Mucosa of descending colon (tissue), 3 donors: ENCODE measurements at regions not wholly inside any gene's neighbourhood (a gene's known extent, or its start where the extent isn't known, plus 50 kb on each side); places are given as distances from the start of the nearest gene placed in this dataset.
A peak's percentile ranks its signal among the peaks of the same experiment; 100 is the strongest.

Experiments used
- ATAC-seq: fragments of 200-7000 bp; cut with Tn5 transposase; one replicate; pipeline ENCODE4 v1.9.1; 2020; ENCODE audit warnings: mild to moderate bottlenecking, moderate library complexity
- DNase-seq, 3 donors: peaks; one replicate each; pipeline ENCODE4 v3.0.0-alpha.2; 2020
- H3K36me3 ChIP-seq: fragments of 200-600 bp; one replicate; pipeline ENCODE4 v1.8.0; 2021; ENCODE audit warnings: low read depth, mild to moderate bottlenecking
- H3K4me1 ChIP-seq: fragments of 200-600 bp; one replicate; pipeline ENCODE4 v1.8.0; 2021; ENCODE audit warnings: low read depth, mild to moderate bottlenecking
- H3K4me3 ChIP-seq: fragments of 200-600 bp; one replicate; pipeline ENCODE4 v1.8.0; 2021; ENCODE audit warnings: mild to moderate bottlenecking
- H3K9me3 ChIP-seq: fragments of 200-600 bp; one replicate; pipeline ENCODE4 v1.8.0; 2021; ENCODE audit warnings: mild to moderate bottlenecking
- intact Hi-C, 2 donors: fragments of 100-400 bp; cut with DNase I in 1 of 2; cut with micrococcal nuclease in 1 of 2; formaldehyde crosslinking; loops; one replicate each; pipeline versions ENCODE4 v1.11.0 to v1.11.1; 2022; cut with DNase I, micrococcal nuclease
- TF ChIP-seq, protein P1 (sequence below): fragments of 200-600 bp; IDR thresholded peaks from one replicate; pipeline ENCODE4 v1.8.0; 2022; ENCODE audit warnings: antibody characterized with exemption, mild to moderate bottlenecking
- donor health status: DM: no; HTN: no; CAD: no; lungs with moderate emphysema.
- donor health status: DM: no; HTN: no; CAD: no.
- donor health status: DM: no; HTN: yes; CAD: no.

DNA sequence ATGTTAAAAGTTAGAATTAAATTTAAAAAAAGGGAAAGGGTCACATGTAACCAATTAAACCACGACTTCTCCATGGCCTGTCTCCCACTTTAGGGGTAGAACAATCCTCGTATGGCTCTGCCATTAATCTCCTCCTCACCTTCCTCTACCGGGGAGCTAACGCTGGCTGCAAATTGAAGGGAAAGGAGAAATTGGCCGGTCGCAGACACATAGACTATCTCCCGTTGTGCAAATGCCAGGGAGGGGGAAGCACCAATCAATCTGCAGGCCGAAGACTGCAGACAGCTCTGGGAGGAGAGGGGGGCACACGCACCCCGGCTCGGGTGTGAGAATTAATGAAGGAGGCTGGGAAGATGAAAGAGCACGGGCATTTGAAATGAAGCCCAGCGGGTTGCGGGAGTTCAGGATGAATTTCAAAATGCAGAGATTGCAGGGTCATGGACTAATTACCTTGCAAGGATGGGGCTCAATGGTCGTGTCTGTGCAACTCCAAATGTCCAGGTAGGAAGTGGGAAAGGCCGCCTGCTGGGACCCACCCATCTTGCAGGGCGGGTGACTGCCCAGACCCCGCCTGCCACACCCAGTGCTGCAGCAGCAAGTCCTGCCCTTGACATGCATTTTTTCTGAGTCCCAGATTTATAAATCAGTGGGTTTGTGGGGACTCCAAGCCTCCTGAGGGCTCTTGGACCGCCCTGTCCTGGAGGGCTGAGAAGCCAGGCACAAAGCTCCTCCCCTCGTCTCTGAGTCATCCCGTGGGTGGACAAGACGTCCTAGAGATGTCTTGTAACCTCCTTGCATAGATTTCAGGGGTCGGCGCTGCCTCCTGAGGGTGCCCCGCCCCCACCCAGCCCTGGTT is 534.2 kb downstream of the TBC1D22A start:
- no peaks in the 10 kb centered on the region for H3K36me3 ChIP-seq
- intact Hi-C loops = no loop called here
- TF ChIP-seq, protein P1, sequence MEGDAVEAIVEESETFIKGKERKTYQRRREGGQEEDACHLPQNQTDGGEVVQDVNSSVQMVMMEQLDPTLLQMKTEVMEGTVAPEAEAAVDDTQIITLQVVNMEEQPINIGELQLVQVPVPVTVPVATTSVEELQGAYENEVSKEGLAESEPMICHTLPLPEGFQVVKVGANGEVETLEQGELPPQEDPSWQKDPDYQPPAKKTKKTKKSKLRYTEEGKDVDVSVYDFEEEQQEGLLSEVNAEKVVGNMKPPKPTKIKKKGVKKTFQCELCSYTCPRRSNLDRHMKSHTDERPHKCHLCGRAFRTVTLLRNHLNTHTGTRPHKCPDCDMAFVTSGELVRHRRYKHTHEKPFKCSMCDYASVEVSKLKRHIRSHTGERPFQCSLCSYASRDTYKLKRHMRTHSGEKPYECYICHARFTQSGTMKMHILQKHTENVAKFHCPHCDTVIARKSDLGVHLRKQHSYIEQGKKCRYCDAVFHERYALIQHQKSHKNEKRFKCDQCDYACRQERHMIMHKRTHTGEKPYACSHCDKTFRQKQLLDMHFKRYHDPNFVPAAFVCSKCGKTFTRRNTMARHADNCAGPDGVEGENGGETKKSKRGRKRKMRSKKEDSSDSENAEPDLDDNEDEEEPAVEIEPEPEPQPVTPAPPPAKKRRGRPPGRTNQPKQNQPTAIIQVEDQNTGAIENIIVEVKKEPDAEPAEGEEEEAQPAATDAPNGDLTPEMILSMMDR = no peak
- ATAC-seq = no peak
- H3K9me3 ChIP-seq = no peaks in the 10 kb centered on the region
- H3K4me1 ChIP-seq = no peaks in the 10 kb centered on the region
- DNase-seq = no peak
- H3K4me3 ChIP-seq = no peak overlapping the region

DNA sequence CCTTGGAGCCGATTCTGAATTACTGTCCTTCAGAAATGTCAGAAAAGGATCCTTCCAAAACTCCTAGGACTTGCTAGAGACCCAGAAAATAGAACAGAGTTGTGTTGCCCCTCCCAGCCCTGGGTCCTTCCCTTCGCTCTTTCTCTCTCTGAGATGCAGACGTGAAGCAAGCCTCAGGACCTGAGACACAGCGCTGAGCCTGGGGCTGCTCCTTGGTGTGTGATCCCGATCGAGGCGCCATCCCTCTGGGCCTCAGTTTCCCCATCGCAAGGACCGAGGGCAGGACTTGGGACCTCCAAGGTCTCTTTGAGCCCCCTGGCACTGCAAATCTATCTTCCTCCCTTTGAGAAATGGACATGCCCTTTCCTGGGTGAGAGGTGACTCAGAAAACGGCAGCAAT is 533.5 kb downstream of the TBC1D22A start:
- intact Hi-C loops = no loop called here
- H3K4me1 ChIP-seq = no peaks in the 10 kb centered on the region
- ATAC-seq = no peak
- DNase-seq = no peak
- no peaks in the 10 kb centered on the region for H3K9me3 ChIP-seq
- TF ChIP-seq, protein P1 = no peak
- H3K36me3 ChIP-seq = no peaks in the 10 kb centered on the region
- H3K4me3 ChIP-seq = no peak overlapping the region

DNA sequence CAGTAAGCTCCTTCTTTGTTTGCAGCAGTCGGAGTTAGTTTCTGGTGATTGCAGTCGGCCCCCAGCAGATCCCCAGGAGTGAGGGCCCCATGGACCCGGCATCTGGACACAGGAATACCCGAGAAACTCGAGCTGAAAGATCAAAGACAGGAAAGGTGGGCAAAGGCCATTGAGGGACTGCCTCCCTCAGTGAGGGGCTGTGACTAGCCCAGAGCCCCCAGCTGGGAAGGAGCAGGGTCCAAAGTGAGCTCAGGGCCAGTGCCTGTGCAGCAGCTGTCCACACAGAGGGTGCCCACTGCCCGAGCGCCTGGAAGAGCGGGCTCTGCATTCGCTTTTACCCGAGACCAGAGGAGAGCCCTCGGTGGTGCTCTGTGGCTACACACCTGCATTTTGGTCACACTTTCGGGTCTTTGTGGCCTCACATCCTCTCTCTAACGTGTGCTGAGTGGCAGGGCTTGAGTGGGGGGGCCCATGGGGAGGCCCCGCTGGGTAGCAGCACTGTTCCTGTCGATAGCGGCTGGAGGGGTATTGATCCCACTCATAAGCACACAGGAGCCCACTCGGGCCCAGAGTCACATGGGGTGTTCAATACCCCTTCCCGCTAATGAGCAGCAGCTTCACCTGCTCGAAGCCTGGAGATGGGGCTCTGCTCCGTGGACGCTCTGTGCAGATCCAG is 532.9 kb downstream of the TBC1D22A start:
- TF ChIP-seq, protein P1 = no peak
- Histone ChIP-seq H3K4me1 (no peaks in the 10 kb centered on the region), H3K9me3 (no peaks in the 10 kb centered on the region), H3K4me3 (no peak overlapping the region), H3K36me3 (no peaks in the 10 kb centered on the region)
- no peak for ATAC-seq
- DNase-seq = no peak
- intact Hi-C loops = no loop called here

DNA sequence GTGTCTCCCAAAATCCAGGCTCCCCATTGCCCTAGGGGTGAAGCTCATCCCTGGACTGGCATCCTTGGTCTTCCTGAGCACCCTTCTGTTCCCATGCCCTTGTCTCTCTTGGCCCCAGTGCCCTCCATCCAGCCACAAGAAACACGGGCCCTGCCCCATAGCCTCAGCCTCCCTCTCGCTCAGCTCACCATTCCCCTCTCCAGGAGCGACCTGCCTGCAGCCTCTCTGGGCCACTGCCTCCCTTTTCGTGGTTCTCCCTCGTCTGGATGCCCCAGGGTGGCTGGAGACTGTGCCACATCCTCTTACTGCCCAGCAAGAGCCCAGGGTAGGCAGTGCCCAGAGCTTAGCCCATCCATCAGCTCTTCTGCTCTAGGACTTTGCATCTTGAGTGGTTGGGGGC is 532.1 kb downstream of the TBC1D22A start:
- H3K36me3 ChIP-seq = no peaks in the 10 kb centered on the region
- H3K4me3 ChIP-seq = no peak overlapping the region
- no peaks in the 10 kb centered on the region for H3K9me3 ChIP-seq
- intact Hi-C loops = no loop called here
- ATAC-seq (no peak), DNase-seq (no peak)
- no peaks in the 10 kb centered on the region for H3K4me1 ChIP-seq
- TF ChIP-seq, protein P1 = no peak

DNA sequence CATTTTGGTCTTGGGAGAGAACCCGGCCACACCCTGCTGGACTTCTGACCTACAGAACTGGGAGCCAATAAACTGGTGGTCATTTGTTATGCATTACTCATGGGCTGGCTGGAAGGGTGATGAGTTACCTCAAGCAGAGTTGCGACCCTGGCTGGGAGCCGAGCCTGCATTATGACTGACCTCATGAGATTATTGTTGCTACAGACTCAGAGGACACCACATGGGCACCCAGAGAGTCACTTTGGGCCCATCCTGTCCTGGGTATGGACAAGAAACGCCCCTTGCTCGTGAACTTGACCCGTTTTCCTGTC is 531.7 kb downstream of the TBC1D22A start:
- Histone ChIP-seq H3K4me3 (no peak overlapping the region), H3K36me3 (no peaks in the 10 kb centered on the region), H3K4me1 (no peaks in the 10 kb centered on the region), H3K9me3 (no peaks in the 10 kb centered on the region)
- intact Hi-C loops = no loop called here
- TF ChIP-seq, protein P1 = no peak
- ATAC-seq (peak; percentile 26), DNase-seq (no peak)
